GM19328 (cell line): ENCODE measurements at regions not wholly inside any gene's neighbourhood (a gene's known extent, or its start where the extent isn't known, plus 50 kb on each side); places are given as distances from the start of the nearest gene placed in this dataset.

ENCODE experiments used
- ATAC-seq: cut with Tn5 transposase; IDR thresholded peaks from one replicate; pipeline ENCODE4 v1.9.1; 2021; ENCODE audit warnings: mild to moderate bottlenecking, moderate library complexity; ENCODE audit not compliant: unreplicated experiment

DNA sequence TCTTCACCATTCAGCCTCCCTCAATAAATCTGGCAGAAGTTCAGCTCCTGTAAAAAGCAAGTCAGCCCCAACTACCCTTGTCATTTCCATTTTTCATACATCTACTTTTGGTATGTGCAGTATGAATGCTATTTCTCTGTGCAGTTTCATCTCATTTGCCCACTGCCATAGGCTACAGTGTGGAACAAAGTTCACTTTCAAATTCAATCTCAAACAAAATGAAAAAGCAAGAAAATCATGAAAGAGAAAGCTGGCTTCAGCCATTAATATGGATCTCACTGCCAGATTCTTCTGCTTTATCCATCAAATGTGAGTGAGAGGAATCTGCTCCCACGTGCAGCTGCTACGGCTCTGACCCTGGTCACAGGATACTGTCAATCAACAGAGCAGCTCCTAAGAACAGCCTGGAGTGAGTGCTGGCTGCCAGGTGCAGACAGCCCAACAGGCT, 494.2 kb downstream of the ZNF608 start:
- ATAC-seq: no peak

DNA sequence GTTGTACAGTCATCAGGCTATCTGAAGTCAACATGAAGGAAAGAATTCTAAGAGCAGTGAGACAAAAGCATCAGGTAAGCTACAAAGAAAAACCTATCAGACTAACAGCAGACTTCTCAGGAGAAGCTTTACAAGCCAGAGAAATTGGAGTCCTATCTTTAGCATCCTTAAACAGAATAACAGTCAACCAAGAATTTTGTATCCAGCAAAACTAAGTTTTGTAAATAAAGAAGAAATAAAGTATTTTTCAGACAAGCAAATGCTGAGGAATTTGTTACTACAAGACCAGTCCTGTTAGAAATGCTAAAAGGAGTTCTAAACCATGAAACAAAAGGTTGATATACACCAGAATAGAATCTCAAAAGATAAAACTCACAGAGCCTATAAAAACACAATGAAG, 501.2 kb downstream of the ZNF608 start:
- ATAC-seq: no peak

DNA sequence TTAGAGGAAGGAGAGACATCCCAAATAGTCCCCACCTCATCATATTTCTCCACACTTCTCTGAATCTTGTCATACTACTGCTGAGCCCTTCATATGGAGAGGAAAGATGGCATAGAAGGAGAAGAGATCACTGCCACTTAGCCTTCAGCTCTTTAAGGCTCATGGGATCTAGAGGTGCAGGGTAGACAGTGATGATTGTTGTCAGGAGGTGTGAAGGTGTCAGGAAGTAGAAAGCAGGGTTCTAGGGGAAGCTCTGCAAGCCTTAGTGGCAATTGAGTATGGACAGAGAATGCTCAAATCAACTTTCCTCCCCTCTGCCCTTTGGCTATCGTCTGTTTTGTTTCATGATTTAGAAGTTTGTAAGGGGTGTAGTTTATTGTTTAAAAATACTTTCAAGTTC, 505.7 kb downstream of the ZNF608 start:
- no peak for ATAC-seq

DNA sequence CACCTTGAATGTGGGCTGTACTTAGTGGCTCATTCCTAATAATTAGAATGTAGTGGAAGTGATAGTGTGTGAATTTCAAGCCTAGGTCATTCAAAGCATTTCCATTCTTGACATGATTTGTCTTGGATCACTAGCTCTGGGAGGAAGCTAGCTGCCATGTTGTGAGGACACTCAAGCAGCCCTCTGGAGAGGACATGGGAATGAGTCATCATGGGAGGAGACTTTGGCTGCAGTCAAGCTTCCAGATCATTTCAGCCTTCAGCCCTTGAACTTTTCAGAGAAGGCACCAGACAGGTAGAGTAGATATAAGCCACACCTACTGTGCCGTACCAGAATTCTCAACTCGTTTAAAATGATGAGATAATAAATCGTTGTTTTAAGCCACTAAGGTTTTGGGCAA, 506.9 kb downstream of the ZNF608 start:
- ATAC-seq: no peak

DNA sequence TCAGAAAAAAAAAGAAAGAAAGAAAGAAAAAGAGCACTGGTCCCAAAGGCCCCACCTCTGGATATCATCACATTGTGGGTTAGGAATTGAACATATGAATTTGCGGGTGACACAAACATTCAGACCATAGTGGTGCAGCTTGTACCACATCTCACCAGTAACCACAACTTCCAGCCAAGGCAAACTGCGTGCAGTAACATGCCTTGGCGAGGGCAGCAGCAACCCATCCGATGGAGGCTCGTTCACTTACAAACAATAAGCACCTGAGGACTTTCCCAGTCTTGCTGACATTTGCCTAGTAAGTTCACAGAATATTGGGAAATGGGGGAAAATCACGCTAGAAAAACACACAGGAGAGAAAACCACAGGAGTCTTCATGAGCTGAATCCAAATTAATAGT, 508.1 kb downstream of the ZNF608 start:
- no peak for ATAC-seq

DNA sequence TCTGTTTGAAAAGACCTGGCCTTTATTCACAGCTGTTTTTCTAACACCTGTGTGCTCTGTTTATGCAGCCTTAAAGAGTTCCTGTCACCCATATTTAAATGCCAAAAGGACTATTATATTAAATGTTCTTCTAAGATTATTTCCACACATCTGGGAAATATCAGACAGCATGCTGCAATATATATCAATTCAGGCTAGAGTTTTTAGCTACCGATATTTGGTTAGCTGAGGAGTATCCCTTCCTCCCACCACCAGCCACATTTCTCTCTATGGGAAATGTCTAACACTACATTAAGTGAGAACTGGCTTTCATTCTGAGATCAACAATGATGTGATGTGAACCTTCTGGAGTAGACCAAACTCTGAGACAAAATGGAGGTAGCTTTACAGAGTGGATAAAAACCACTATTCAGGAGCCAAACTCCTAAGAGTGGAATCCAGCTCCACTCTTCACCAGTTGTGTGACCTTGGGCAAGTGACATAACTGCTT, 509.2 kb downstream of the ZNF608 start:
- ATAC-seq: no peak

DNA sequence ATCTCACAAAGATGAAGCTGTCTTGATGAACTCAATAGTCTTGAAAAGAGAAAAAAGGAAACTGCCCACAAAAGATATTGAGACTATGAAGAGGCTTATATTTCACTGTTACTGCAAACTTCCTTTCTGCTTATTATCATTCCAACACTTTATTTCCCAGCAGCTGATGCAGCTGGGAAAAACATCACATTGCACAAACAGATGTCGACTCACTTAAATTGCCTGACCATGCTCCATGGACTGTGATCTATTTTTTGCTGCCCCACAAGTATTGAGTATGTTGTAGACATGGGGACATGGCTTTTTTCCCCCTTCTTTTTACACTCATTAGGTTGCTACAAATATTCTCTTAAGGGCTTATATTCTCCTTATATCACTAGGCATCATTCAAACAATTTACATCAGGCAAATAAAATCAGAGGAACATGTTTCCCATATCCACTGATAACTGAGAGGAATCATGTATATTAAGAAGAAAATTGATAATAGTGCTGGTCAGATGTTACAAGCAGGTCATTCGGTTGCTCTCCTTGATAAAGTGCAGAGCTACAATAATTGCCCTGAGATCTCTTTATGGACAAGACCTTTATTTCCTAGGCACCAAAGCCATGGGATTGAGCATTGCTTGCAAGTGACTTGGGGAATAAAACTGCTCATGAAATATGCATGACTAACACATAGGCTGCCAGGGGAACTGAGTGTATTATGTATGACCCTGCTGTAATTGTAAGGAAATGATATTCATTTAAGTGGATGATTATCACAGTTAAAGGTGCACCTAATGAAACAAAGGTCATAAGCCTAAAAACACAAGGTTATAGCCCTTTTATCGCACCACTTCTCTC, 509.9 kb downstream of the ZNF608 start:
- no peak for ATAC-seq

DNA sequence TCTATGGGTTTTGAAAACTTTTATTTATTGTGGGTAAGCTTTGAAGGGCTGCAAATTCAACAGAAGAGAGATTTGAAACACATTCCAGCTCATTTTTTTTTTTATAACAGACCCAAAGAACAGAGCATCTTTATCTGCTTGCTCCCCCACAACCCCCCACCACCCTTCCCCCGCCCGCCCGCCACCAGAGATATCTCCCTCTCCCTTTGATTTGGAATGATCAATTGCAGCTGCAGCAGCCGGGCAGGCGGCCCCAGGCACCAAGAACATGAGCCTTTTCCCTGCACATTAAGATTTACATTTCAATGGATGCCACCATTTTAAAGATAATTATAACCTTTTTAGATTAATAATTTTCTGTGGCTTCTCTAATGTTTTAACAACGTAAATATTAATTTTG, 510.9 kb downstream of the ZNF608 start:
- ATAC-seq: no peak

DNA sequence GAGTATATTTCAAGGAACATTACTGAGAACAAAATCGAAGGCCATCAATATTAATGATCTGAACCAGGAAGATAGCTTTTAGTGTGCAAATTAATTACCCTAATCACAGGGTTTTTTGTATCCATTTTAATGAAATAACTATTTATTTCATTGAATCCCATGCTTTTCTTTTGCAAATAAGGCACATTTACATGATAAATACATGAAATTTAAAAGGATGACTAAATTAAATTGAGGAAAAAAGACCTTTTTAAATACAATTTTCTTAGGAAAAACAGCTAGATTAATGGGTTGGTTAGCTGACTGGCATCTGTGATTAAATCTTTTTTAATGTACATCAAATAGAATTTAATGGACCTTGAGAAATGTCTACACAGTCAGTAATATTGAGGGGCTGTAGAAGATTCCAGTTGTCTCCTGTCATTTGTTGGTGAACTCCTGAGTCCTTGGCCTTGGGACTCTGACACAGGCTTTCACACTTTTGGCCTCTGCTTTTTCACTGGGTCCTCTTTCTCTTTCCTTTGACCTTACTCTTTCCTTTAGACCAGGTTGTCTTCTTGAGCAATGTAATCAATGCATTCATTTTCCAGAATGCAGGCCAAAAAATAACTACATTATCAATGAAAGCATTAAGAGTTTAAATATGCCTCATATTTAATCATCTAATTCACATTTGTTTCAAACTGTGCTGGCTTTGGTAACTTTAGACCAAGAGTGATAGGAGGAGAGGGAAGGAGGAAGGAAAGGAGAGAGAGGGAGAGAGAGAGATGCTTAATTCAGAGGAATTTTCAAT, 511.5 kb downstream of the ZNF608 start:
- no peak for ATAC-seq

DNA sequence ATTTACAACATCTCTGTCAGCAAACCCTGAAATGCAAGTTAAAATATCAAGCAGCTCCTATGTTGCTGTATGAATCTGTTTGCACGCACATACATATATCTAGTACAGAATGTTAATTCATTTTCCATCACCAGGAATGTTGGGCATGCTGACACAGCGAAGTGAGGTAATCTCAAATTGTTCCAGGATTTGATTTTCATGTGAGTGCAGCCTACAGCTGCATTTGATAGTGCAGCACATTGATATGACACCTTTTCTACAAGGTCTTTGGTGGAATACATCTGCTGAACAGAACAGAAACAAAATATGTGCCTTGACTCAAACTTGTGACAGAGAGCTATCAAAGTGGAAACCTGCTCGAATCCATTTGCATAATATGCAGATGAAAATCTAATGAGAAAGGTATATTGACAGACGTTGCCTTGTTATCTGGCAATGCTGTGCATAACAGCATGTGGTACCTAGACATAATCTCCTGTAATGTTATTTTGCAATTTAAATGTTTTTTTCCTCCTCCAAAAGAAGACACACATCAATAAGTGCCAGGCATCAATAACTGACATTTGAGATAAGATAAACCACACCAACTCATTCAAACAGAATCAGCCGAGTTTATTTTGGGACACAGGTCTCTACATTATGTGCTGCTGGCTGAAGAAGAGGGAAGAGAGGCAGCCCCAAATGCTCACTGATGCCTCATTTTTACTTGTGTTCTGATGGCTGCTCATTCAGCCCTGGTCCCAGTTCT, 512.2 kb downstream of the ZNF608 start:
- ATAC-seq: no peak

DNA sequence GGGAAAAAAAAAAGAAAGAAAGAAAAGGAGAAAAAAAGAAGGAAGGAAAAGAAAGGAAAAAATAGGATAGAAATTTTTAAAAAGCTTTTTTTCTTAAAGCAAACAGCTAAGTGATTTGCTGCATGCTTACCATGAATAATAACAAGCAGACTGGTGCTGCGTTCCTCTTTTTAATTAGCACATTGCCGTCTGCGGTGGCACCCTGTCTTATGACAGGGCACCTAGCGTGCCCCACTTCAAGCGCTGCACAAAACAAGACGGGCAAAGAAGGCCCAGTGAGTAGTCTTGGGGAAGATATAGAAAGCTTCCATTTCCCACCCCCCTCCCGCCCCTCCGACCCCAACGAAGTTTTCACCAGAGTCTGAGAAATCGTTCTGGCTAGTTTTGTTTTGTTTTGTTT, 513.9 kb downstream of the ZNF608 start:
- no peak for ATAC-seq

DNA sequence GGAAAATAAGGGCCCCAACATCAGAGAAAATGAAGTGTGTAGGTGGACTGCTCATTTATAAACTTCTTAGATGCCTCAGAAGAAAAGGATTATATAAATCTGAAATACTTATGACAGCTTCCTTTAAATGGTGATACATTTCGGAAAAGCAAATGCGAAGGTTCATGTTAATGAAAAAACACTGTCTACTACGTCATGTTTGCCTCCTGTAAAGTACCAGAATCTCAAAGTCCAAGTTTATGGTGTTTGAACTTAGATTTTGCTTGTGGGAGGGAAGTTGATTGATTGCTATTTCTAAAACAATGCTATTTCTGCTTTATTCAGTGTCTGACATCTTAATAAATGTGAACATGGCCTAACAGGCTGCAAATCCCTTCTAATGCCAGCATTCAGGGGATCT, 514.6 kb downstream of the ZNF608 start:
- no peak for ATAC-seq

DNA sequence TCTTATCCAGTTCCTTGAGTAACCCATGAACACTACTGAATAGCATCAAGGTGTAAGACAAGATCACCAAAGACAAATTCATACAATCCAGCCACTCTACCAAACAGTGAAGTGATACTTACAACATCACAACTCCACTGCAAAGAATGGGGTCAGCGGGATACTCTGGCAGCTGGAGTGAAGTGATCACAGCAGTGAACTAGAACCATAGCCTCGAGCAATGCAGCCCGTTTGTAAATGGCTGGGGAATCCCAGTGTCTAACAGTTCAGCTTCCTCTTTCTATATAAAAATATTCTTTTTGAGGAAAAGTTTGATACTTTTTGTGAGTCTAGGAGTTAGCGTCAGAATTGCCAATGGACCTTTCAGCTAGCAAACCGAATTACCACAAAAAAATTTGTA, 515.2 kb downstream of the ZNF608 start:
- ATAC-seq: no peak

DNA sequence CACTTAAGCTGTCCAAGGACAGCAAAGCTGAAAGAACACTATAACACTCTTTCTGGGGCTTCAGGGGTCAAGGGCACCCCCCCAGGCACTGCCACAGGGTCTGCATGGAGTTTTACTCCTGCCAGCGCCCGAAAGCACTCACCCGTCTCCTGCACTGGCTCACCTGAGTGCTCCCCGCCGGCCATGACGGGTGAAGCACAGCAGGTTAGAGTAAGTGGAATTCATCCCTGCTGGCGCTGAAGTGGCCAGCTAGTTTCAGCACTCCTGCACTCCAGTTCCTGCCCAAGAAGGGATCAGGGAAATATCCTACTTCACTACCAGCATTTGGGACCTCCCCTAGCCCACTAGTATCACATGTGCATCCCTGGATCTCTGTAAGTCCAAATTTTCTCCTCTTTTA, 516.0 kb downstream of the ZNF608 start:
- no peak for ATAC-seq

DNA sequence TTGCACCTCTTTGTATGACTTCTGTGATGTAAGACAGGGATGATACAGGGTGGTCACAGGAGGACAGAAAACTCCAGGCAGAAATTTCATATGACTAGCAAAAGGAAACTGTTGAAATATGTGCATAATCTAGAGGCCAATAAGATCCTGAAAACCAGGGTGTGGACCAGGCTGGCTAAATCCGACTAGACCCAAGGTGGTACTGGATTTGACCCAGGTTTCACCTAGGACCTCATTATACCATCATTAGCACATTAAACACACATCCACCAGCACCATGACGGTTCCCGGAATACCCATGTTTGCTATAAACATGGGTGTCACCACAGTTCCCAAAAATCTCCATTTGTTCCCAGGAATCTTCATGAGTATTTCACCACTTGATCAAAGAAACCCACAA, 517.1 kb downstream of the ZNF608 start:
- no peak for ATAC-seq

DNA sequence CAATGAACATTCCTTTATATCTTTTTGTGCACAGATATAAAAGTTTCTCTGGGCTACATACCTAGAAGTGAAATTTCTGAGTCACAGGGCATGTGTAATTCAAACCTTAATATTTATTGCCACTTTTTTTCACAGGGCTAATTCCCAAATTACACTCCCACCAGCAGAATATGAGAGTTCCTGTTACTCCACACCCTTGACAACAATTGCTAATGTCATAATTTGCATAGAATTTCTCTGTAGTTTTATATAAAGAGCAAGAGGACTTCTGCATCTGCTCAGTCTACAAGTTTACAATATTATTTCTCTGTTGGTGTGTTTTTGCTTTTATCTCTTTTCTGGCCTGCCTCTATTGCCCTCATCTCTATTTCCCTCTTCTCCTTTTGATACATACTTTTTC, 518.5 kb downstream of the ZNF608 start:
- no peak for ATAC-seq

DNA sequence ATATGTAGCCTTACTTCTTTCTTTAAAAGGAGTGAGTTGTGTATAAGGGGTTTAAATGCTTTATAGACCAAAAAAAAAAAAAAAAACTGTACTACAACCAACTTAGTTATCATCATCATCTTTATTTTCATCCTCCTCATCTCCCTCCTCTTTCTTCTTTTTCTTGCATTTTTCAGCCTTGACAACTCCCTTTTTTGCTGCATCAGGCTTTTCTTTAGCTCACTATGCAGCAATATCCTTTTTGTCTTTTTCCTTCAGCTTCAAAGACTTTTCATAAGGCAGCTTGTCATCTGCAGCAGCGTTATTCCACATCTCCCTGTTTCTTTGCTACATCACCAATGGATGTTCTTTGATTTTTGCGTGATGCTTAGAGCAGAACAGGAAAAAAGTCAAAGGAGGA, 526.0 kb downstream of the ZNF608 start:
- ATAC-seq: no peak

DNA sequence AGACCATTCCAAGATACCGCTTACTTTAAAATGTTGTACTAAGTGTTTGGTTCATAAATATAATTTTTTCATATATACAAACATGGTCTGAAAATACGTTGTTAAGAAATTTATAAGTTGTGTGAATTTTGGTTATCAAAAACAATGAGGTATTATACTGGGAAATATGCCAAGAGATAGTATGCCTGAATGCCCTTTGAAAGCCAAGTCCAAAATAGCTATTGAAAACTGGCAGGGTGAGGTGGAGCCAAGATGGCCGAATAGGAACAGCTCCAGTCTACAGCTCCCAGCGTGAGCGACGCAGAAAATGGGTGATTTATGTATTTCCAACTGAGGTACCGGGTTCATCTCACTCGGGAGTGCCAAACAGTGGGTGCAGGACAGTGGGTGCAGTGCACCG, 533.5 kb downstream of the ZNF608 start:
- no peak for ATAC-seq

DNA sequence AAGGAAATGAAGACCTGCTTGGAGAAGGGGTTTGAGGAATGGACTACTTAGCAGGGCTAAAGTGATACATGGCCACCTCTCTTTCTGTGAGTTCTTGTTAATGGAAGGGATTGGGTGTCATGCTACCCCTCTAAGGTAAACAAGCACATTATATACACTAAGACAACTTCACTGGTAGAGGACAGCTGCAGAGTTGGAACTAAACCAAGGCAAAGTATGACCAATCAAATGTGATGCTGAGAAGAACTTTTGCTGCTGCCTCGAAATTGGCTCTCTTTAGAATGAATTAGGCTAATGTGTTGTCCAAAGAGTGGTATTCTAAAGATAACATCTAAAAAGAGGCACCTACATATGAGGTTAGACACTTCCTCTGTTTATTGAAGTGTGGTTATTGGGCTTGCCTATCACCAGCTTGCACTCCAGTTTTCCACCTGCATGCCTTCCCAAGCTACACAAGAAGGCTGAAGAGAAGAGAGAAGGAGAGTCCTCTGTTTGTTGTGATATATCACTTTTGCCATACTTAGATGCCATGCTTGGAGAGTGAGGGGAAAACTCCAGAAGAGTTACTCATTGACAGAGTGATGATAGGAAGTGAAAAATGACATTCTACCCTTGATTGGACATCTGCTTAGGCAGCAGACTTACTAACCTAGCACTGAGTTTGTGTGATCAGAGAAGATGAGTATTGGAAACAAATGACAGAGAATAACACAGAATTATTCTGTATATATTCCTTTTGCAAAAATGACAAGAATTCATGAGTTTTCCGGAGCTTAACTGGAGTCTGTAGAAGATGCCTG, 536.1 kb downstream of the ZNF608 start:
- ATAC-seq: no peak

DNA sequence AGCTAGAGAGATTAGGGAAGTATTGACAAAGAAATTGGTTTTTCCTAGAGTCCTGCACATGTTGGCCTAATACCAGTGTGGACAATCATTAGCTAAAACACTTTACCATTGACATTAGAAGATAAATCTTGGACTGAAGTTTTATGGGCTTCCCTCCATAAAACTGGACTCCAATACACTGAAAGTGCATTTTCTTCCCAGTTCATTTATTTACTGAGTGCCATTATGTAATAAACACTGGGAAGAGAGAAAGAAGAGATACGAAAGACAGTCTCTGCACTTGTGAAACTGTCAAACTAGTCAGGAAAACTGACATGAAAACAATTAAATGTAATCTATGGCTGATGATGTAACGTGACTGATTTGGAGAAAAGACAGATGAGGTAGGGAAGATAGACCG, 539.3 kb downstream of the ZNF608 start:
- ATAC-seq: no peak

DNA sequence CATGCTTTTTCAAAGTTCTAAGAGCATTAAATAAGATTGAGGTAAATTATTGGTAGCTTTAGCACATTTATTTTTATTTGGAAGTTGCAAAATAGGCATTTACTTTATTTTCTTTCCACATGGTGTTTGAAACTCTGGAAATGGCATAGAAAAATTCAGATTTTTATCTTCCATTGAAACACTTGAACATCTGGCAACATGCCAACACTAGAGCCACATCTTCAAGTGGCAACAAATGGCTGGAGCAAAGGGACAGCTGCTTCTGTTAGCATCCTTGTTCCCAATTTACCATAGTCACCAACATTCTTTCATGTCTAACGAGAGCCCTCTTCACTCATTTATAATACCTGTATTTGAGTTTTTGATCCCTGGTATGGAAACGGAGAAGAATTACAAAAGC, 539.9 kb downstream of the ZNF608 start:
- ATAC-seq: no peak
